Left renal cortex interstitium (tissue), 4 donors: ENCODE measurements at regions not wholly inside any gene's neighbourhood (a gene's known extent, or its start where the extent isn't known, plus 50 kb on each side); places are given as distances from the start of the nearest gene placed in this dataset.

Experiments used
- DNase-seq, 4 donors: peaks; one replicate each; pipeline ENCODE4 v3.0.0-alpha.2; 2013; ENCODE audit warnings: low read depth in 4 of 4, low spot score in 2 of 4, missing footprints in 1 of 4

- DNase-seq = no peak
Measured at GRCh38 chr13:21814604-21815003, 143.7 kb downstream of the FGF9 start.

- no peak for DNase-seq
Measured at GRCh38 chr13:21817878-21818277, 147.0 kb downstream of the FGF9 start.

- DNase-seq = no peak
Measured at GRCh38 chr13:21822029-21822428, 151.2 kb downstream of the FGF9 start.

GRCh38 chr13:21823416-21823815 is 152.5 kb downstream of the FGF9 start:
- no peak for DNase-seq

- DNase-seq = no peak
Measured at GRCh38 chr13:21823949-21824348, 153.1 kb downstream of the FGF9 start.

- no peak for DNase-seq
Measured at GRCh38 chr13:21825186-21825585, 154.3 kb downstream of the FGF9 start.

GRCh38 chr13:21825801-21826200 is 154.9 kb downstream of the FGF9 start:
- no peak for DNase-seq

- DNase-seq = no peak
Measured at GRCh38 chr13:21826214-21827015, 155.5 kb downstream of the FGF9 start.

- no peak for DNase-seq
Measured at GRCh38 chr13:21831654-21832324, 160.9 kb downstream of the FGF9 start.

- DNase-seq = no peak
Measured at GRCh38 chr13:21833921-21834320, 163.0 kb downstream of the FGF9 start.

- no peak for DNase-seq
Measured at GRCh38 chr13:21834521-21834920, 163.6 kb downstream of the FGF9 start.

- no peak for DNase-seq
Measured at GRCh38 chr13:21837288-21837687, 166.4 kb downstream of the FGF9 start.

- DNase-seq = no peak
Measured at GRCh38 chr13:21837841-21838551, 167.1 kb downstream of the FGF9 start.

- DNase-seq = no peak
Measured at GRCh38 chr13:21846605-21847004, 175.7 kb downstream of the FGF9 start.

GRCh38 chr13:21849323-21849722 is 178.4 kb downstream of the FGF9 start:
- DNase-seq = no peak

GRCh38 chr13:21850013-21851006 is 179.4 kb downstream of the FGF9 start:
- DNase-seq = no peak

GRCh38 chr13:21852043-21852442 is 181.2 kb downstream of the FGF9 start:
- no peak for DNase-seq

GRCh38 chr13:21853779-21854178 is 182.9 kb downstream of the FGF9 start:
- no peak for DNase-seq

GRCh38 chr13:21868823-21869222 is 197.9 kb downstream of the FGF9 start:
- no peak for DNase-seq

GRCh38 chr13:21871382-21871781 is 200.5 kb downstream of the FGF9 start:
- no peak for DNase-seq
